IMR-90 (cell line): ENCODE measurements at regions not wholly inside any gene's neighbourhood (a gene's known extent, or its start where the extent isn't known, plus 50 kb on each side); places are given as distances from the start of the nearest gene placed in this dataset.

Experiments
- ATAC-seq: fragments of 200-7000 bp; cut with Tn5 transposase; 2 replicates; pipeline ENCODE4 v1.9.1; 2020; ENCODE audit warnings: low read depth, mild to moderate bottlenecking, moderate library complexity
- BruUV-seq: library from RNA; stranded (reverse); fragments of 400-500 nt; replicated peaks from 2 replicates; lab custom pipeline; 2021; lab: Mats Ljungman, UMichigan
- CTCF ChIA-PET: fragments of 300-600 bp; formaldehyde crosslinking; extraction: SDS; loops from one replicate; lab custom pipeline; 2021; ENCODE audit warnings: antibody characterized with exemption; lab: Yijun Ruan, JAX
- POLR2A ChIA-PET: fragments of 300-600 bp; sonication (Branson Sonifier 250); formaldehyde crosslinking; loops from one replicate; lab custom pipeline; 2022; ENCODE audit warnings: antibody characterized with exemption; ENCODE audit not compliant: unreplicated experiment; lab: Charles Lee
- DNase-seq: peaks from one replicate; pipeline ENCODE4 v3.0.0; 2013
- H2AFZ ChIP-seq: replicated peaks from 2 replicates; pipeline ENCODE3; 2013; ENCODE audit warnings: low read length, mild to moderate bottlenecking; ENCODE audit not compliant: poor library complexity
- H2AK5ac ChIP-seq: 2 replicates; pipeline ENCODE4 v1.6.1; 2013; ENCODE audit warnings: low read depth, low read length, inconsistent platforms
- H2AK9ac ChIP-seq: replicated peaks from 2 replicates; pipeline ENCODE3; 2013; ENCODE audit warnings: mild to moderate bottlenecking, low read depth, low read length, moderate library complexity; ENCODE audit not compliant: poor library complexity
- H2BK120ac ChIP-seq: 2 replicates; pipeline ENCODE4 v1.6.1; 2013; ENCODE audit warnings: low read depth, low read length, inconsistent platforms
- H2BK15ac ChIP-seq: 3 replicates; pipeline ENCODE4 v1.6.1; 2013; ENCODE audit warnings: low read depth, low read length, inconsistent platforms
- H2BK20ac ChIP-seq: 2 replicates; pipeline ENCODE4 v1.6.1; 2013; ENCODE audit warnings: low read depth, mild to moderate bottlenecking, inconsistent platforms, low read length, moderate library complexity
- H2BK5ac ChIP-seq: 2 replicates; pipeline ENCODE4 v1.6.1; 2013; ENCODE audit warnings: mild to moderate bottlenecking, low read depth, low read length, inconsistent platforms; ENCODE audit not compliant: poor library complexity, severe bottlenecking
- H3K14ac ChIP-seq: replicated peaks from 2 replicates; pipeline ENCODE4 v1.6.1; 2013; ENCODE audit warnings: low read depth, low read length, inconsistent platforms
- H3K18ac ChIP-seq: 2 replicates; pipeline ENCODE4 v1.6.1; 2013; ENCODE audit warnings: low read depth, low read length, control low read depth
- H3K23ac ChIP-seq: 2 replicates; pipeline ENCODE4 v1.6.1; 2013; ENCODE audit warnings: low read depth, low read length, inconsistent platforms
- H3K27ac ChIP-seq: 2 replicates; pipeline ENCODE4 v1.5.1; 2013; ENCODE audit warnings: mild to moderate bottlenecking, control low read depth, low read length; ENCODE audit not compliant: insufficient read depth
- H3K27me3 ChIP-seq: 2 replicates; pipeline ENCODE4 v1.6.1; 2013; ENCODE audit warnings: low read length; ENCODE audit not compliant: control insufficient read depth, insufficient read depth
- H3K36me3 ChIP-seq: 2 replicates; pipeline ENCODE4 v1.6.1; 2013; ENCODE audit warnings: low read length, mixed read lengths; ENCODE audit not compliant: control insufficient read depth, insufficient read depth
- H3K4ac ChIP-seq: 2 replicates; pipeline ENCODE4 v1.6.1; 2013; ENCODE audit warnings: low read depth, low read length, inconsistent platforms
- H3K4me1 ChIP-seq: 2 replicates; pipeline ENCODE4 v1.6.1; 2013; ENCODE audit warnings: low read length, mixed read lengths; ENCODE audit not compliant: control insufficient read depth, insufficient read depth
- H3K4me2 ChIP-seq: 2 replicates; pipeline ENCODE4 v1.6.1; 2013; ENCODE audit warnings: low read depth, mild to moderate bottlenecking, control low read depth, low read length, moderate library complexity
- H3K4me3 ChIP-seq: 2 replicates; pipeline ENCODE4 v1.5.1; 2013; ENCODE audit warnings: low read depth, mild to moderate bottlenecking, control low read depth, low read length, moderate library complexity; ENCODE audit not compliant: insufficient read depth
- H3K56ac ChIP-seq: 2 replicates; pipeline ENCODE4 v1.6.1; 2013; ENCODE audit warnings: low read length, inconsistent platforms; ENCODE audit not compliant: insufficient read depth; ENCODE audit errors: extremely low read depth
- H3K79me1 ChIP-seq, 2 experiments: 2 replicates each; pipeline ENCODE4 v1.6.1; 2013; ENCODE audit warnings: low read length in 2 of 2, inconsistent platforms in 1 of 2, low read depth in 1 of 2
- H3K9ac ChIP-seq: 2 replicates; pipeline ENCODE4 v1.6.1; 2013; ENCODE audit warnings: low read depth, low read length, control low read depth
- H3K9me1 ChIP-seq: 2 replicates; pipeline ENCODE4 v1.6.1; 2013; ENCODE audit warnings: low read length, inconsistent platforms; ENCODE audit not compliant: insufficient read depth
- H3K9me3 ChIP-seq: 2 replicates; pipeline ENCODE4 v1.6.1; 2013; ENCODE audit warnings: low read length; ENCODE audit not compliant: control insufficient read depth, insufficient read depth
- H4K20me1 ChIP-seq: 2 replicates; pipeline ENCODE4 v1.6.1; 2013; ENCODE audit warnings: low read length, inconsistent platforms; ENCODE audit not compliant: insufficient read depth
- H4K5ac ChIP-seq: 2 replicates; pipeline ENCODE4 v1.6.1; 2013; ENCODE audit warnings: mild to moderate bottlenecking, low read depth, low read length, control low read depth
- H4K8ac ChIP-seq, 2 experiments: 2 replicates each; pipeline ENCODE4 v1.6.1; 2013; ENCODE audit warnings: low read depth in 2 of 2, low read length in 2 of 2, control low read depth in 1 of 2, inconsistent platforms in 1 of 2
- H4K91ac ChIP-seq: 2 replicates; pipeline ENCODE4 v1.6.1; 2013; ENCODE audit warnings: low read depth, low read length, inconsistent platforms; ENCODE audit not compliant: insufficient read depth
- BHLHE40 ChIP-seq: fragments of 150-350 bp; IDR thresholded peaks from 2 replicates; pipeline ENCODE4 v1.6.1; 2016; ENCODE audit warnings: mild to moderate bottlenecking, low read depth, low read length
- CEBPB ChIP-seq: IDR thresholded peaks from 2 replicates; pipeline ENCODE4 v1.6.1; 2012; ENCODE audit warnings: low read depth, low read length, improper control_type of control experiment
- CHD1 ChIP-seq: IDR thresholded peaks from 2 replicates; pipeline ENCODE4 v1.6.1; 2012; ENCODE audit warnings: low read depth, low read length, improper control_type of control experiment
- CTCF ChIP-seq: conservative IDR thresholded peaks from 2 replicates; pipeline ENCODE4 v1.5.1; 2012; ENCODE audit warnings: mild to moderate bottlenecking, low read depth, low read length, improper control_type of control experiment
- FOS ChIP-seq: fragments of 150-350 bp; IDR thresholded peaks from 2 replicates; pipeline ENCODE4 v1.6.1; 2016; ENCODE audit warnings: low read depth, low read length
- MAFK ChIP-seq: IDR thresholded peaks from 2 replicates; pipeline ENCODE4 v1.6.1; 2012; ENCODE audit warnings: low read depth, low read length, improper control_type of control experiment
- MAZ ChIP-seq: IDR thresholded peaks from 2 replicates; pipeline ENCODE4 v1.6.1; 2012; ENCODE audit warnings: low read depth, mild to moderate bottlenecking, low read length, improper control_type of control experiment, moderate library complexity, borderline replicate concordance
- MXI1 ChIP-seq: IDR thresholded peaks from 2 replicates; pipeline ENCODE4 v1.6.1; 2012; ENCODE audit warnings: low read depth, mild to moderate bottlenecking, low read length, moderate library complexity, borderline replicate concordance
- NFE2L2 ChIP-seq: fragments of 150-350 bp; IDR thresholded peaks from 2 replicates; pipeline ENCODE4 v1.6.1; 2016; ENCODE audit warnings: low read depth, mild to moderate bottlenecking, low read length
- POLR2A ChIP-seq: IDR thresholded peaks from 2 replicates; pipeline ENCODE4 v1.6.1; 2012; ENCODE audit warnings: mild to moderate bottlenecking, low read depth, low read length
- RAD21 ChIP-seq: IDR thresholded peaks from 2 replicates; pipeline ENCODE4 v1.6.1; 2012; ENCODE audit warnings: low read length, improper control_type of control experiment
- RCOR1 ChIP-seq: IDR thresholded peaks from 2 replicates; pipeline ENCODE4 v1.6.1; 2012; ENCODE audit warnings: mild to moderate bottlenecking, low read length, improper control_type of control experiment; ENCODE audit not compliant: insufficient replicate concordance
- RFX5 ChIP-seq: IDR thresholded peaks from 2 replicates; pipeline ENCODE4 v1.8.0; 2012; ENCODE audit warnings: low read depth, mild to moderate bottlenecking, low read length, moderate library complexity
- SMC3 ChIP-seq: fragments of 150-350 bp; IDR thresholded peaks from 2 replicates; pipeline ENCODE4 v1.6.1; 2016; ENCODE audit warnings: low read depth, mild to moderate bottlenecking, antibody characterized with exemption, low read length, moderate library complexity
- WGBS, 2 experiments: methylation state at CpG; one replicate each; pipeline versions ENCODE4 v1.1.5 to v1.1.7; 2013; ENCODE audit warnings: missing lambda C conversion rate in 2 of 2; ENCODE audit not compliant: insufficient read length in 1 of 2; ENCODE audit errors: extremely low coverage in 2 of 2; 5-methylcytosine and 5-hydroxymethylcytosine counted together
- dilution Hi-C: fragments of 300-500 bp; cut with HindIII; formaldehyde crosslinking; loops from one replicate; pipeline ENCODE4 v1.14.3; 2018; ENCODE audit warnings: low sequenced_read_pairs; ENCODE audit not compliant: unreplicated experiment
- in situ Hi-C: fragments of 300-500 bp; cut with MboI; formaldehyde crosslinking; loops from 3 replicates; pipeline ENCODE4 v1.14.3; 2019; ENCODE audit warnings: low sequenced_read_pairs, inconsistent platforms, mixed read lengths
- intact Hi-C: fragments of 100-400 bp; cut with micrococcal nuclease; formaldehyde crosslinking; loops from 2 replicates; pipeline ENCODE4 v1.10.0; 2022
- TF ChIP-seq, protein P1 (sequence below): fragments of 150-350 bp; IDR thresholded peaks from 2 replicates; pipeline ENCODE4 v1.6.1; 2017; ENCODE audit warnings: mild to moderate bottlenecking, antibody characterized with exemption, low read length, low read depth
- TF ChIP-seq, protein P2 (sequence below): fragments of 150-350 bp; IDR thresholded peaks from 2 replicates; pipeline ENCODE4 v1.6.1; 2016; ENCODE audit warnings: low read depth, mild to moderate bottlenecking, low read length, moderate library complexity, borderline replicate concordance

- in situ Hi-C loops, result no loop called here
Measured at GRCh38 chr2:7373156-7373555, 455.9 kb downstream of the RNF144A start.

More at GRCh38 chr2:7373156-7373555, 455.9 kb downstream of the RNF144A start:
- no peak for TF ChIP-seq MXI1
- TF ChIP-seq RAD21, result no peak
- no peak for TF ChIP-seq RCOR1
- TF ChIP-seq NFE2L2, result no peak
- TF ChIP-seq, protein P1, sequence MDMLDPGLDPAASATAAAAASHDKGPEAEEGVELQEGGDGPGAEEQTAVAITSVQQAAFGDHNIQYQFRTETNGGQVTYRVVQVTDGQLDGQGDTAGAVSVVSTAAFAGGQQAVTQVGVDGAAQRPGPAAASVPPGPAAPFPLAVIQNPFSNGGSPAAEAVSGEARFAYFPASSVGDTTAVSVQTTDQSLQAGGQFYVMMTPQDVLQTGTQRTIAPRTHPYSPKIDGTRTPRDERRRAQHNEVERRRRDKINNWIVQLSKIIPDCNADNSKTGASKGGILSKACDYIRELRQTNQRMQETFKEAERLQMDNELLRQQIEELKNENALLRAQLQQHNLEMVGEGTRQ, result no peak
- no peak for TF ChIP-seq FOS
- TF ChIP-seq CHD1, result no peak
- TF ChIP-seq MAZ, result no peak
- TF ChIP-seq, protein P2, sequence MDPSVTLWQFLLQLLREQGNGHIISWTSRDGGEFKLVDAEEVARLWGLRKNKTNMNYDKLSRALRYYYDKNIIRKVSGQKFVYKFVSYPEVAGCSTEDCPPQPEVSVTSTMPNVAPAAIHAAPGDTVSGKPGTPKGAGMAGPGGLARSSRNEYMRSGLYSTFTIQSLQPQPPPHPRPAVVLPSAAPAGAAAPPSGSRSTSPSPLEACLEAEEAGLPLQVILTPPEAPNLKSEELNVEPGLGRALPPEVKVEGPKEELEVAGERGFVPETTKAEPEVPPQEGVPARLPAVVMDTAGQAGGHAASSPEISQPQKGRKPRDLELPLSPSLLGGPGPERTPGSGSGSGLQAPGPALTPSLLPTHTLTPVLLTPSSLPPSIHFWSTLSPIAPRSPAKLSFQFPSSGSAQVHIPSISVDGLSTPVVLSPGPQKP, result no peak
- no peak for TF ChIP-seq RFX5
- TF ChIP-seq BHLHE40, result no peak
- no peak for TF ChIP-seq CTCF
- TF ChIP-seq SMC3, result no peak
- no peak for TF ChIP-seq CEBPB
- no peak for TF ChIP-seq MAFK
- no peak for TF ChIP-seq POLR2A
- no peak overlapping the region for H3K9ac ChIP-seq
- no peak overlapping the region for H3K4ac ChIP-seq
- no peak overlapping the region for H4K8ac ChIP-seq
- ATAC-seq (no peak), DNase-seq (no peak)
- H3K4me3 ChIP-seq, result no peak overlapping the region
- H3K27me3 ChIP-seq, result no peaks in the 10 kb centered on the region
- POLR2A ChIA-PET, result no interaction called here
- no peaks in the 10 kb centered on the region for H3K79me1 ChIP-seq
- H2BK15ac ChIP-seq, result no peak overlapping the region
- H3K4me1 ChIP-seq, result no peaks in the 10 kb centered on the region
- H2BK5ac ChIP-seq, result no peak overlapping the region
- no peak overlapping the region for H3K14ac ChIP-seq
- no peak overlapping the region for H2AK9ac ChIP-seq
- no CpG with 5 or more reads among the region's 1 CpG for WGBS, 2 experiments
- H2AFZ ChIP-seq, result no peak overlapping the region
- no peak overlapping the region for H3K56ac ChIP-seq
- H3K9me3 ChIP-seq, result peaks cover 14% of the 10 kb centered on the region
- no peak overlapping the region for H3K27ac ChIP-seq
- CTCF ChIA-PET, result no interaction called here
- no peak overlapping the region for H2BK20ac ChIP-seq
- H3K23ac ChIP-seq, result no peak overlapping the region
- BruUV-seq, result no TSS peak
- dilution Hi-C loops, result no loop called here
- H3K4me2 ChIP-seq, result no peak overlapping the region
- H3K18ac ChIP-seq, result no peak overlapping the region
- no peaks in the 10 kb centered on the region for H4K20me1 ChIP-seq
- no peaks in the 10 kb centered on the region for H3K36me3 ChIP-seq
- intact Hi-C loops, result no loop called here
- no peak overlapping the region for H2BK120ac ChIP-seq
- H4K91ac ChIP-seq, result no peak overlapping the region
- H2AK5ac ChIP-seq, result no peak overlapping the region
- H4K5ac ChIP-seq, result no peak overlapping the region
- no peaks in the 10 kb centered on the region for H3K9me1 ChIP-seq
